Thyroid gland (tissue), 4 donors: ENCODE measurements at regions not wholly inside any gene's neighbourhood (a gene's known extent, or its start where the extent isn't known, plus 50 kb on each side); places are given as distances from the start of the nearest gene placed in this dataset.

Experiments
- POLR2A ChIP-seq, 2 donors: fragments of 450-650 bp; IDR thresholded peaks; one replicate each; pipeline ENCODE4 v1.6.1; 2017; ENCODE audit warnings: antibody characterized with exemption in 2 of 2, mild to moderate bottlenecking in 2 of 2, moderate library complexity in 1 of 2
- TF ChIP-seq, protein P1 (sequence below), 6 experiments: fragments of 200-600 bp in 3 of 6; fragments of 450-650 bp in 3 of 6; sonication (generic) in 3 of 6; IDR thresholded peaks; one replicate each; pipeline ENCODE4 v1.5.1; 2016 to 2019; ENCODE audit warnings: antibody characterized with exemption in 6 of 6, mild to moderate bottlenecking in 2 of 6, inconsistent platforms in 1 of 6, moderate library complexity in 1 of 6

DNA sequence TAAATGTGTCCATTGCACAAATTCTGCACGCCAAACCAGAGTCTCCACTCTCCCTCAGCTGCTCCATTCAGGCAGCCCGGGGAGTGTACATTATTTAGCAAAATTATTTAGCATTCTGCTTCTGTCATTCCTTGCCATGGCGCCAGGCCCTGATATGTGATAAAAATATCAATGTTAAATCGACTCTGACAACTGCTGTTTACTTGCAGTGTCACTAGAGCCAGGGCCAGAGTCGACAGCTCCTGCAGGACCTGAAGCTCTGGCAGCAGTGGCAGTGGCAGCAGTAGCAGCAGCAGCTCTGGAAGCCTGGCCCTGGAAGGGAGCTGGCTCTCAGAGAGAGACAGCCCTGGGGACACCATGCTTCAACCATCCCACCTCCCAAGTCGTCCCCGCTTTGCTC is 224.5 kb downstream of the BUD13 start:
- TF ChIP-seq, protein P1, sequence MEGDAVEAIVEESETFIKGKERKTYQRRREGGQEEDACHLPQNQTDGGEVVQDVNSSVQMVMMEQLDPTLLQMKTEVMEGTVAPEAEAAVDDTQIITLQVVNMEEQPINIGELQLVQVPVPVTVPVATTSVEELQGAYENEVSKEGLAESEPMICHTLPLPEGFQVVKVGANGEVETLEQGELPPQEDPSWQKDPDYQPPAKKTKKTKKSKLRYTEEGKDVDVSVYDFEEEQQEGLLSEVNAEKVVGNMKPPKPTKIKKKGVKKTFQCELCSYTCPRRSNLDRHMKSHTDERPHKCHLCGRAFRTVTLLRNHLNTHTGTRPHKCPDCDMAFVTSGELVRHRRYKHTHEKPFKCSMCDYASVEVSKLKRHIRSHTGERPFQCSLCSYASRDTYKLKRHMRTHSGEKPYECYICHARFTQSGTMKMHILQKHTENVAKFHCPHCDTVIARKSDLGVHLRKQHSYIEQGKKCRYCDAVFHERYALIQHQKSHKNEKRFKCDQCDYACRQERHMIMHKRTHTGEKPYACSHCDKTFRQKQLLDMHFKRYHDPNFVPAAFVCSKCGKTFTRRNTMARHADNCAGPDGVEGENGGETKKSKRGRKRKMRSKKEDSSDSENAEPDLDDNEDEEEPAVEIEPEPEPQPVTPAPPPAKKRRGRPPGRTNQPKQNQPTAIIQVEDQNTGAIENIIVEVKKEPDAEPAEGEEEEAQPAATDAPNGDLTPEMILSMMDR (IDR thresholded peaks at IDR 0.05) = no peak
- no peak for TF ChIP-seq POLR2A (IDR thresholded peaks at IDR 0.05)
